SK-N-SH (cell line): ENCODE measurements at regions not wholly inside any gene's neighbourhood (a gene's known extent, or its start where the extent isn't known, plus 50 kb on each side); places are given as distances from the start of the nearest gene placed in this dataset.

ENCODE experiments used
- CTCF ChIA-PET: fragments of 300-600, 350-600 bp; formaldehyde crosslinking; extraction: SDS; loops from one replicate; lab custom pipeline; 2021; lab: Yijun Ruan, JAX
- POLR2A ChIA-PET: fragments of 350-600 bp; sonication (Branson Sonifier 250); formaldehyde crosslinking; extraction: SDS; loops from one replicate; lab custom pipeline; 2020; ENCODE audit warnings: antibody characterized with exemption, inconsistent platforms; lab: Yijun Ruan, JAX
- DNase-seq: peaks from one replicate; pipeline ENCODE4 v3.0.0; 2012
- H2AFZ ChIP-seq: fragments of 200-600 bp; sonication (generic); 2 replicates; pipeline ENCODE4 v1.8.1; 2016; ENCODE audit warnings: antibody characterized with exemption, mild to moderate bottlenecking, low read depth
- H3F3A ChIP-seq: fragments of 200-600 bp; sonication (generic); replicated peaks from 2 replicates; pipeline ENCODE3; 2016; ENCODE audit warnings: antibody characterized with exemption, mild to moderate bottlenecking; ENCODE audit not compliant: insufficient read depth
- H3K27ac ChIP-seq, 2 experiments: fragments of 200-500 bp in 1 of 2; fragments of 200-600 bp in 1 of 2; sonication (Bioruptor generic) in 1 of 2; sonication (generic), shearing (Covaris generic) in 1 of 2; 2 replicates each; pipeline versions ENCODE4 v1.5.1 to v1.6.1; 2014 to 2016; ENCODE audit warnings: low read depth in 2 of 2, inconsistent platforms in 1 of 2, low read length in 1 of 2, mild to moderate bottlenecking in 1 of 2, mixed read lengths in 1 of 2
- H3K27me3 ChIP-seq: fragments of 200-600 bp; sonication (generic), shearing (Covaris generic); 2 replicates; pipeline ENCODE4 v1.6.1; 2016; ENCODE audit warnings: mixed run types; ENCODE audit not compliant: insufficient read depth
- H3K36me3 ChIP-seq, 2 experiments: fragments of 200-500 bp in 1 of 2; fragments of 200-600 bp in 1 of 2; sonication (Bioruptor generic) in 1 of 2; sonication (generic) in 1 of 2; replicated peaks in 1 of 2; 2 replicates each; pipeline versions ENCODE3 to v1.5.1; 2014 to 2016; ENCODE audit warnings: low read length in 1 of 2, mild to moderate bottlenecking in 1 of 2; ENCODE audit not compliant: insufficient read depth in 2 of 2, control insufficient read depth in 1 of 2
- H3K4me1 ChIP-seq, 2 experiments: fragments of 200-500 bp in 1 of 2; fragments of 200-600 bp in 1 of 2; sonication (Bioruptor generic) in 1 of 2; sonication (generic), shearing (Covaris generic) in 1 of 2; 2 replicates each; pipeline versions ENCODE4 v1.5.1 to v1.6.1; 2014 to 2016; ENCODE audit warnings: low read depth in 1 of 2, low read length in 1 of 2, mixed run types in 1 of 2; ENCODE audit not compliant: insufficient read depth in 2 of 2, control insufficient read depth in 1 of 2
- H3K4me2 ChIP-seq: fragments of 200-600 bp; sonication (generic), shearing (Covaris generic); 2 replicates; pipeline ENCODE4 v1.6.1; 2017; ENCODE audit warnings: mixed run types
- H3K4me3 ChIP-seq, 2 experiments: fragments of 200-500 bp in 1 of 2; fragments of 200-600 bp in 1 of 2; sonication (Bioruptor generic) in 1 of 2; sonication (generic), shearing (Covaris generic) in 1 of 2; 2 replicates each; pipeline versions ENCODE4 v1.5.1 to v1.8.1; 2014 to 2016; ENCODE audit warnings: low read depth in 2 of 2, inconsistent platforms in 1 of 2, low read length in 1 of 2, mild to moderate bottlenecking in 1 of 2, mixed read lengths in 1 of 2, moderate library complexity in 1 of 2
- H3K79me2 ChIP-seq: fragments of 200-600 bp; sonication (generic); 2 replicates; pipeline ENCODE4 v1.8.1; 2017; ENCODE audit warnings: mild to moderate bottlenecking; ENCODE audit not compliant: insufficient read depth
- H3K9ac ChIP-seq: fragments of 200-600 bp; sonication (generic); 2 replicates; pipeline ENCODE4 v1.6.1; 2017; ENCODE audit warnings: mixed run types
- H3K9me2 ChIP-seq: fragments of 200-600 bp; sonication (generic); 2 replicates; pipeline ENCODE4 v1.6.1; 2017; ENCODE audit warnings: mixed run types
- H3K9me3 ChIP-seq: fragments of 200-600 bp; sonication (generic); 2 replicates; pipeline ENCODE4 v1.6.1; 2017; ENCODE audit warnings: mixed run types, mild to moderate bottlenecking, moderate library complexity
- H4K20me1 ChIP-seq: fragments of 200-600 bp; sonication (generic); 2 replicates; pipeline ENCODE4 v1.6.1; 2017; ENCODE audit warnings: mild to moderate bottlenecking, mixed run types; ENCODE audit not compliant: insufficient read depth
- ELF1 ChIP-seq: IDR thresholded peaks from 2 replicates; pipeline ENCODE4 v1.4.0; 2012
- EP300 ChIP-seq, 2 experiments: IDR thresholded peaks; 2 replicates each; pipeline versions ENCODE4 v1.4.0 to v1.6.1; 2012; ENCODE audit warnings: borderline replicate concordance in 1 of 2, low read depth in 1 of 2, low read length in 1 of 2
- EZH2phosphoT487 ChIP-seq: fragments of 200-600 bp; sonication (generic); IDR thresholded peaks from 2 replicates; pipeline ENCODE4 v1.6.1; 2017; ENCODE audit warnings: low read depth, mixed run types, mild to moderate bottlenecking, antibody characterized with exemption, moderate library complexity, borderline replicate concordance
- FOSL2 ChIP-seq: IDR thresholded peaks from 2 replicates; pipeline ENCODE4 v1.4.0; 2012; ENCODE audit warnings: low read depth, mild to moderate bottlenecking, moderate library complexity, borderline replicate concordance
- FOXM1 ChIP-seq: IDR thresholded peaks from 2 replicates; pipeline ENCODE4 v1.4.0; 2012; ENCODE audit warnings: low read depth, mild to moderate bottlenecking
- GATA2 ChIP-seq: sonication (generic); formaldehyde crosslinking; IDR thresholded peaks from 2 replicates; pipeline ENCODE4 v1.5.0; 2020; ENCODE audit warnings: mild to moderate bottlenecking, missing genetic modification reagents
- JUND ChIP-seq: IDR thresholded peaks from 2 replicates; pipeline ENCODE4 v1.4.0; 2012
- MXI1 ChIP-seq: IDR thresholded peaks from 2 replicates; pipeline ENCODE4 v1.6.1; 2012; ENCODE audit warnings: mild to moderate bottlenecking, low read depth, low read length, improper control_type of control experiment
- NRF1 ChIP-seq: IDR thresholded peaks from 2 replicates; pipeline ENCODE4 v1.6.1; 2012; ENCODE audit warnings: low read depth, mild to moderate bottlenecking, low read length
- RAD21 ChIP-seq: IDR thresholded peaks from 2 replicates; pipeline ENCODE4 v1.6.1; 2012; ENCODE audit warnings: mild to moderate bottlenecking, low read length
- RFX5 ChIP-seq: IDR thresholded peaks from 2 replicates; pipeline ENCODE4 v1.6.1; 2012; ENCODE audit warnings: mild to moderate bottlenecking, improper control_type of control experiment, low read length
- SIN3A ChIP-seq: IDR thresholded peaks from 2 replicates; pipeline ENCODE4 v1.6.1; 2012; ENCODE audit warnings: low read depth, mild to moderate bottlenecking, low read length, moderate library complexity, borderline replicate concordance
- TAF1 ChIP-seq: IDR thresholded peaks from 2 replicates; pipeline ENCODE4 v1.6.1; 2012; ENCODE audit warnings: low read depth, mild to moderate bottlenecking, low read length, moderate library complexity, borderline replicate concordance
- YY1 ChIP-seq: IDR thresholded peaks from 2 replicates; pipeline ENCODE4 v1.4.0; 2012; ENCODE audit warnings: low read depth, mild to moderate bottlenecking
- WGBS: methylation state at CpG from one replicate; pipeline ENCODE4 v1.1.6; 2017; ENCODE audit warnings: low lambda C conversion rate; 5-methylcytosine and 5-hydroxymethylcytosine counted together
- TF ChIP-seq, protein P1 (sequence below): IDR thresholded peaks from 2 replicates; pipeline ENCODE4; 2012
- TF ChIP-seq, protein P2 (sequence below): fragments of 200-600 bp; sonication (generic); IDR thresholded peaks from 2 replicates; pipeline ENCODE4 v1.6.1; 2017; ENCODE audit warnings: antibody characterized with exemption, mild to moderate bottlenecking, moderate library complexity
- TF ChIP-seq, protein P3 (sequence below): fragments of 150-350 bp; IDR thresholded peaks from 2 replicates; pipeline ENCODE4 v1.6.1; 2016; ENCODE audit warnings: mild to moderate bottlenecking, low read depth, low read length
- TF ChIP-seq, protein P4 (sequence below): IDR thresholded peaks from 2 replicates; pipeline ENCODE4 v1.6.1; 2012; ENCODE audit warnings: mild to moderate bottlenecking, low read depth, low read length, moderate library complexity
- TF ChIP-seq, protein P5 (sequence below): IDR thresholded peaks from 2 replicates; pipeline ENCODE4 v1.4.0; 2012; ENCODE audit warnings: low read depth, borderline replicate concordance

DNA sequence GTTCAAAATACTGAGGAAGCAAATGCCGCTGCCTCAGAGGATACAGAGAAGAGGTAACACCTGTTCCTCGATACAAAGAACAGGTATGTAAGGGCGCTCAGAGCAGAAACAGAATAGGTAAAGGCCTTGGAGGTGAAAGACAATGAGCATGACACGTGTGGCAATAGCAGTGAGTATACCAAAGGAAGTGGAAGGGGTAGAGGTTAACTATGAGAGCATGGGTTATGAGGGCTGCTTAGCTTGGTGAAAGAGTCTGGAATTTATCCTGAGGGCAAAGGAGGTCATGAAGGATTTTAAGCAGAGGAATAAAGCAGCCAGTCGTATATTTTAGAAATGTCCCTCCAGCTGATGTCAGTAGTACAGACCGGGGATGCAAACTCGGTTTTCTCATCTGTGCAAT lies 269.8 kb upstream of the ZNF462 start:
- Histone ChIP-seq H3K9me2 (no peaks in the 10 kb centered on the region), H3K4me3 (no peak overlapping the region), H3K9me3 (no peaks in the 10 kb centered on the region), H3K27ac (no peak overlapping the region), H3K9ac (no peak overlapping the region), H3F3A (no peaks in the 10 kb centered on the region), H2AFZ (no peak overlapping the region), H4K20me1 (no peaks in the 10 kb centered on the region), H3K36me3 (no peaks in the 10 kb centered on the region), H3K4me1 (no peaks in the 10 kb centered on the region; a peak in 1 of 4 replicates), H3K27me3 (no peaks in the 10 kb centered on the region), H3K4me2 (no peak overlapping the region), H3K79me2 (no peaks in the 10 kb centered on the region)
- DNase-seq: no peak
- POLR2A ChIA-PET: no interaction called here
- CTCF ChIA-PET: no interaction called here
- WGBS: 44% methylated on average over 7 of the region's 7 CpGs
- no peak for TF ChIP-seq EP300 (IDR thresholded peaks at IDR 0.05; ENCODE audit: borderline replicate concordance in 1 of 2, low read depth in 1 of 2, low read length in 1 of 2)
- TF ChIP-seq TAF1: no peak
- TF ChIP-seq SIN3A: no peak
- TF ChIP-seq YY1: no peak
- TF ChIP-seq, protein P1, sequence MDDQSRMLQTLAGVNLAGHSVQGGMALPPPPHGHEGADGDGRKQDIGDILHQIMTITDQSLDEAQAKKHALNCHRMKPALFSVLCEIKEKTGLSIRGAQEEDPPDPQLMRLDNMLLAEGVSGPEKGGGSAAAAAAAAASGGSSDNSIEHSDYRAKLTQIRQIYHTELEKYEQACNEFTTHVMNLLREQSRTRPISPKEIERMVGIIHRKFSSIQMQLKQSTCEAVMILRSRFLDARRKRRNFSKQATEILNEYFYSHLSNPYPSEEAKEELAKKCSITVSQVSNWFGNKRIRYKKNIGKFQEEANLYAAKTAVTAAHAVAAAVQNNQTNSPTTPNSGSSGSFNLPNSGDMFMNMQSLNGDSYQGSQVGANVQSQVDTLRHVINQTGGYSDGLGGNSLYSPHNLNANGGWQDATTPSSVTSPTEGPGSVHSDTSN: no peak
- TF ChIP-seq RFX5: no peak
- TF ChIP-seq, protein P2, sequence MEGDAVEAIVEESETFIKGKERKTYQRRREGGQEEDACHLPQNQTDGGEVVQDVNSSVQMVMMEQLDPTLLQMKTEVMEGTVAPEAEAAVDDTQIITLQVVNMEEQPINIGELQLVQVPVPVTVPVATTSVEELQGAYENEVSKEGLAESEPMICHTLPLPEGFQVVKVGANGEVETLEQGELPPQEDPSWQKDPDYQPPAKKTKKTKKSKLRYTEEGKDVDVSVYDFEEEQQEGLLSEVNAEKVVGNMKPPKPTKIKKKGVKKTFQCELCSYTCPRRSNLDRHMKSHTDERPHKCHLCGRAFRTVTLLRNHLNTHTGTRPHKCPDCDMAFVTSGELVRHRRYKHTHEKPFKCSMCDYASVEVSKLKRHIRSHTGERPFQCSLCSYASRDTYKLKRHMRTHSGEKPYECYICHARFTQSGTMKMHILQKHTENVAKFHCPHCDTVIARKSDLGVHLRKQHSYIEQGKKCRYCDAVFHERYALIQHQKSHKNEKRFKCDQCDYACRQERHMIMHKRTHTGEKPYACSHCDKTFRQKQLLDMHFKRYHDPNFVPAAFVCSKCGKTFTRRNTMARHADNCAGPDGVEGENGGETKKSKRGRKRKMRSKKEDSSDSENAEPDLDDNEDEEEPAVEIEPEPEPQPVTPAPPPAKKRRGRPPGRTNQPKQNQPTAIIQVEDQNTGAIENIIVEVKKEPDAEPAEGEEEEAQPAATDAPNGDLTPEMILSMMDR: no peak
- TF ChIP-seq GATA2 (CRISPR knock-in tag): no peak
- no peak for TF ChIP-seq FOXM1
- TF ChIP-seq, protein P3, sequence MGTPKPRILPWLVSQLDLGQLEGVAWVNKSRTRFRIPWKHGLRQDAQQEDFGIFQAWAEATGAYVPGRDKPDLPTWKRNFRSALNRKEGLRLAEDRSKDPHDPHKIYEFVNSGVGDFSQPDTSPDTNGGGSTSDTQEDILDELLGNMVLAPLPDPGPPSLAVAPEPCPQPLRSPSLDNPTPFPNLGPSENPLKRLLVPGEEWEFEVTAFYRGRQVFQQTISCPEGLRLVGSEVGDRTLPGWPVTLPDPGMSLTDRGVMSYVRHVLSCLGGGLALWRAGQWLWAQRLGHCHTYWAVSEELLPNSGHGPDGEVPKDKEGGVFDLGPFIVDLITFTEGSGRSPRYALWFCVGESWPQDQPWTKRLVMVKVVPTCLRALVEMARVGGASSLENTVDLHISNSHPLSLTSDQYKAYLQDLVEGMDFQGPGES: no peak
- no peak for TF ChIP-seq JUND
- no peak for TF ChIP-seq EZH2phosphoT487
- no peak for TF ChIP-seq MXI1
- TF ChIP-seq, protein P4, sequence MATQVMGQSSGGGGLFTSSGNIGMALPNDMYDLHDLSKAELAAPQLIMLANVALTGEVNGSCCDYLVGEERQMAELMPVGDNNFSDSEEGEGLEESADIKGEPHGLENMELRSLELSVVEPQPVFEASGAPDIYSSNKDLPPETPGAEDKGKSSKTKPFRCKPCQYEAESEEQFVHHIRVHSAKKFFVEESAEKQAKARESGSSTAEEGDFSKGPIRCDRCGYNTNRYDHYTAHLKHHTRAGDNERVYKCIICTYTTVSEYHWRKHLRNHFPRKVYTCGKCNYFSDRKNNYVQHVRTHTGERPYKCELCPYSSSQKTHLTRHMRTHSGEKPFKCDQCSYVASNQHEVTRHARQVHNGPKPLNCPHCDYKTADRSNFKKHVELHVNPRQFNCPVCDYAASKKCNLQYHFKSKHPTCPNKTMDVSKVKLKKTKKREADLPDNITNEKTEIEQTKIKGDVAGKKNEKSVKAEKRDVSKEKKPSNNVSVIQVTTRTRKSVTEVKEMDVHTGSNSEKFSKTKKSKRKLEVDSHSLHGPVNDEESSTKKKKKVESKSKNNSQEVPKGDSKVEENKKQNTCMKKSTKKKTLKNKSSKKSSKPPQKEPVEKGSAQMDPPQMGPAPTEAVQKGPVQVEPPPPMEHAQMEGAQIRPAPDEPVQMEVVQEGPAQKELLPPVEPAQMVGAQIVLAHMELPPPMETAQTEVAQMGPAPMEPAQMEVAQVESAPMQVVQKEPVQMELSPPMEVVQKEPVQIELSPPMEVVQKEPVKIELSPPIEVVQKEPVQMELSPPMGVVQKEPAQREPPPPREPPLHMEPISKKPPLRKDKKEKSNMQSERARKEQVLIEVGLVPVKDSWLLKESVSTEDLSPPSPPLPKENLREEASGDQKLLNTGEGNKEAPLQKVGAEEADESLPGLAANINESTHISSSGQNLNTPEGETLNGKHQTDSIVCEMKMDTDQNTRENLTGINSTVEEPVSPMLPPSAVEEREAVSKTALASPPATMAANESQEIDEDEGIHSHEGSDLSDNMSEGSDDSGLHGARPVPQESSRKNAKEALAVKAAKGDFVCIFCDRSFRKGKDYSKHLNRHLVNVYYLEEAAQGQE: no peak
- TF ChIP-seq, protein P5, sequence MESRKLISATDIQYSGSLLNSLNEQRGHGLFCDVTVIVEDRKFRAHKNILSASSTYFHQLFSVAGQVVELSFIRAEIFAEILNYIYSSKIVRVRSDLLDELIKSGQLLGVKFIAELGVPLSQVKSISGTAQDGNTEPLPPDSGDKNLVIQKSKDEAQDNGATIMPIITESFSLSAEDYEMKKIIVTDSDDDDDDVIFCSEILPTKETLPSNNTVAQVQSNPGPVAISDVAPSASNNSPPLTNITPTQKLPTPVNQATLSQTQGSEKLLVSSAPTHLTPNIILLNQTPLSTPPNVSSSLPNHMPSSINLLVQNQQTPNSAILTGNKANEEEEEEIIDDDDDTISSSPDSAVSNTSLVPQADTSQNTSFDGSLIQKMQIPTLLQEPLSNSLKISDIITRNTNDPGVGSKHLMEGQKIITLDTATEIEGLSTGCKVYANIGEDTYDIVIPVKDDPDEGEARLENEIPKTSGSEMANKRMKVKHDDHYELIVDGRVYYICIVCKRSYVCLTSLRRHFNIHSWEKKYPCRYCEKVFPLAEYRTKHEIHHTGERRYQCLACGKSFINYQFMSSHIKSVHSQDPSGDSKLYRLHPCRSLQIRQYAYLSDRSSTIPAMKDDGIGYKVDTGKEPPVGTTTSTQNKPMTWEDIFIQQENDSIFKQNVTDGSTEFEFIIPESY: no peak
- no peak for TF ChIP-seq RAD21
- TF ChIP-seq NRF1: no peak
- no peak for TF ChIP-seq ELF1
- no peak for TF ChIP-seq FOSL2
